GM19455 (cell line): ENCODE measurements at regions not wholly inside any gene's neighbourhood (a gene's known extent, or its start where the extent isn't known, plus 50 kb on each side); places are given as distances from the start of the nearest gene placed in this dataset.
"Not testable (repeated sequence)": the region's sequence is repeated elsewhere in the genome, so short reads cannot be mapped to it uniquely, and the experiment has no call there.

ENCODE experiments used
- ATAC-seq: cut with Tn5 transposase; IDR thresholded peaks from one replicate; pipeline ENCODE4 v1.9.1; 2021; ENCODE audit not compliant: unreplicated experiment

DNA sequence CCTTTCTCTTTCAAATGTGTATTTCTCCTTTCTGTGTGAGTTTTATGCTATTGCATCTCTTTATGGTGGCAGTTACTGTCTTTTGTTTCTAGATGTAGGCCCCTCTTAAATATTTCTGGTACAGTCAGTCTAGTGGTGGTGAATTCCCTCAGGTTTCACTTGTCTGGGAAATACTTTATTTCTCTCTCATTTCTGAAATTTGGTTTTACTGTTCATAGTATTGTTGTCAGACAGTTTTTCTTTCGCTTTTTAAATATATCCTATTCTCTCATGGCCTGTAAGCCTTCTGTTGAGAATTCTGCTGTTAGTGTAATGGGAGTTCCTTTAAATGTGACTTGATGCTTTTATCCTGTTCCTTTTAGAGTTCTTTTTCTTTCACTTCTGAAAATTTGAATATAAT, 874.0 kb downstream of the PLOD2 start:
- no peak for ATAC-seq

DNA sequence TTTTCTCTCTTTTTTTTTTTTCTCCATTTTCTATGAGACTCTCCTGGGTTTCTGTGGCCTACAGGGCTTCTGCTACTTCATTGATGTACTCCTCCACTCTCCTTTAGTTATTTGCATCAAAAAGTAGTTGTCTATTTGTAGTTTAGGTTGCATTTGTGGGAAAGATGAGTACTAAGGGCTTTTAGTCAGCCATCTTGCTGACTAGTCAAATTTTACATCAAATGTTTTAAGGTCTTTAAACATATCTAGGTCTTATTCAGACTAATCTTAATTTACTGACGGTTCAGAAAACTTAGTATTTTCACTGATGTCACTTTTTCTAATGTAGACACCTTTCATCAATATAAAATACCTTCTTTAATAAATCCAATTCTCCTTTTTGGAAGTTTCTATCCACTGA, 871.0 kb downstream of the PLOD2 start:
- ATAC-seq: no peak

DNA sequence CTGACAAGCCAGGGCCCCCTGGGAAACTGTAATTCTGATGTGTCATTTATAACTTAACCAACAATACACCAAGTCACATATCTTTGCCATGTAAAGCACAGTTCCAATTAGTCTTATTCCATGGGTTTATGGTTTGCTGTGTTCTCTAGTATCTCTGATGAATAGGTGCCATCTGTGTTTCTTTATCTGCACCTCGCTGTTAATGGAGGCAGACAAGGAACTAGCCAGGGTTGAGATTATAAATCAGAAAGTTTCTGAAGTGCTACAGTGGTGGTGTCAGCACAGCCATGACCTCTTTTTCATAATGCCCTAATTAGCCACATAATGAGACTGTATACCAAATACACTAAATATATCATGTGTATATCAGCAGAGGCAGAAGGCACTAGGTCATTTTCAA, 866.4 kb downstream of the PLOD2 start:
- ATAC-seq: no peak

DNA sequence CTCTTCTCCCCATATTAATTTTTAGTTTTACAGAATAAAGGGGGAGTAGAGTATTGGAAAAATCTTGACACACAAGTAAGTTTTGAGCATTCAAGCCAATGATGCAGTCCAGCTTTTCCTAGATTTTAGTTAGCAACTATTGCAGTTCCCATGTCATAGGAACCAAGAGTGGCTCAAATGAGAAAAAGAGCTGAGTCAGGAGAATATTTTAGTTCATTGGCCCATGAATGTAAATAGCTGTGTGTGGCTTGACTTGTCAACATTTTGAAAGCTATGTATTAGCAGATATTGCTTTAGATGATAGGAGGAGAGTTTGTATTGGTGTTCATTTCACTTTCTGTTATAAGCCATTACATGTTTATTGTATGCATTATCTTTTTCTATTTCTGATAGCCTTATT, 853.7 kb downstream of the PLOD2 start:
- ATAC-seq: no peak

DNA sequence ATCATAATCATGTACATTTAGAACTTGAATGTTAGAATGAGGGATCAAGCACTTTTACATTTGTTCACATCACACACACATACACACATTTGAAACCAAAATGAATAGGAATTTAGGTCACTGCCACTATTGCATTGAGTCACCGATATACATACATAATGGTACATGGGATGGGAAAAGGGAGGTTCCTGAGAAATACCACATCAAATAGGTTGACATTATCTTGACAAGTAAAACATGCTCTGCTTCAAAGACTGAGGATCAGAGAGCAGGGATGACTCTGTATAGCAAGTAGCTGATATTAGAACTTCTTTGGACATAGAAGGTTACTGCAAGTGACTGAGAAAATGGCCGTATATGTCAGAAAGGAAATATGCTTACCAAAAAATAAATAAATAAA, 847.2 kb downstream of the PLOD2 start:
- ATAC-seq: no peak

DNA sequence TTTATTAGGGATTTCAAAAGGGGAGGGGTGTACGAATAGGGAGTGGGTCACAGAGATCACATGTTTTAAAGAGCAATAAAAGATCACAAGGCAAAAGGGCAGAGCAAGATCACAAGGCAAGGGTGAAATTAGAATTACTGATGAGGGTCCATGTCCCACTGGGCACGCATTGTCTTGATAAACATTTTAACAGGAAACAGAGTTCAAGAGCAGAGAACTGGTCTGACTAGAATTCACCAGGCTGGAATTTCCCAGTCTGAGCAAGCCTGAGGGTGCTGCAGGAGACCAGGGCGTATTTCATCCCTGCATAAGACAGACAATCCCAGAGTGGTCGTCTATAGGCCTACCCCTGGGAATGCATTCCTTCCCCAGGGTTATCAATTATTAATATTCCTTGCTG, 844.7 kb downstream of the PLOD2 start:
- not testable (repeated sequence) for ATAC-seq

DNA sequence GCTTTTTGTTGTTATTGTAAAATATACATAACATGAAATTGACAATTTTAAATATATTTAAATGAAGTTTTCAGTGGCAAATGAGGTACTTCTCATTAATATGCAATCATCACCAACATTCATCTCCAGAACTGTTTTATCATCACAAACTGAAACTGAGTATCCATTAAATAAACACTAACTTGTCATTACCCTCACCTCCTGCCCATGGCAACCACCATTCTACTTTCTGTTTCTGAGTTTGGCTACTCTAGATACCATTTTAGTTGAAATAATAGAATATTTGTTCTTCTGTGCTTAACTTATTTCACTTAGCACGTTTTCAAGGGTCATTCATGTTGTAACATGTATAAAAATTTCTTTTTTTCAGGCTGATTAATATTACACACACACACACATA, 834.3 kb downstream of the PLOD2 start:
- ATAC-seq: no peak

DNA sequence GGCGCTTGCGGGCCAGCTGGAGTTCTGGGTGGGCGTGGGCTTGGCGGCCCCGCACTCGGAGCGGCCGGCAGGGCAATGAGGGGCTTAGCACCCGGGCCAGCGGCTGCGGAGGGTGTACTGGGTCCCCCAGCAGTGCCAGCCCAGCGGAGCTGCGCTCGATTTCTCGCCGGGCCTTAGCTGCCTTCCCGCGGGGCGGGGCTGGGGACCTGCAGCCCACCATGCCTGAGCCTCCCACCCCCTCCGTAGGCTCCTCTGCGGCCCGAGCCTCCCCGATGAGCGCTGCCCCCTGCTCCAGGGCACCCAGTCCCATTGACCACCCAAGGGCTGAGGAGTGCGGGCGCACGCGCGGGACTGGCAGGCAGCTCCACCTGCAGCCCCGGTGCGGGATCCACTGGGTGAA, 827.6 kb downstream of the PLOD2 start:
- ATAC-seq: not testable (repeated sequence)

DNA sequence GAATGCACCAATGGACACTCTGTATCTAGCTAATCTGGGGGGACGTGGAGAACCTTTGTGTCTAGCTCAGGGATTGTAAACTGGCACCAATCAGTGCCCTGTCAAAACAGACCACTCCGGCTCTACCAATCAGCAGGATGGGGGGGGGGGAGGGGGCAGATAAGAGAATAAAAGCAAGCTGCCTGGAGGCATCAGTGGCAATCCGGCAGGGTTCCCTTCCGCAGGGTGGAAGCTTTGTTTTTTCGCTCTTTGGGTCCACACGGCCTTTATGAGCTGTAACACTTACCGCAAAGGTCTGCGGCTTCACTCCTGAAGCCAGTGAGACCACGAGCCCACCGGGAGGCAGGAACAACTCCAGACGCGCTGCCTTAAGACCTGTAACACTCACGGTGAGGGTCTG, 827.1 kb downstream of the PLOD2 start:
- ATAC-seq: no peak

DNA sequence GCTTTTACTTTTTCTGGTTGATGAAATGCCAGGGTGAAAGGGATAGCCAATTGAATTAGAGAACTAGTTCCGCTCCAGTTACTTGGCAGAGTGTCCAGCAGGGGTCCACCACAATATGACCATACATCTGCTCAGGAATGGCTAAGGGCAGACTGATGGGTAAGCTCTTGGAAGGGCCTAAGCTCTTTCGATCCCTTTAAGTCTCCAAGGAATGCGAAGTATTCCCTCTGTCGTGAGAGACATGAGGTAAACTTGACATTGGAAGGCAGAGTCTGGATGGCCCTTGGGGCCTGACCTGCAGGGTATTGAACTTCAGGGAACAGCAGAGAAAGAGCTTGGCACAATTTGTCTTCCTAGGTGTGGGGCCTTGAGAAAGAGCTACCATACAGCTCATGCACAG, 805.8 kb downstream of the PLOD2 start:
- ATAC-seq: no peak

DNA sequence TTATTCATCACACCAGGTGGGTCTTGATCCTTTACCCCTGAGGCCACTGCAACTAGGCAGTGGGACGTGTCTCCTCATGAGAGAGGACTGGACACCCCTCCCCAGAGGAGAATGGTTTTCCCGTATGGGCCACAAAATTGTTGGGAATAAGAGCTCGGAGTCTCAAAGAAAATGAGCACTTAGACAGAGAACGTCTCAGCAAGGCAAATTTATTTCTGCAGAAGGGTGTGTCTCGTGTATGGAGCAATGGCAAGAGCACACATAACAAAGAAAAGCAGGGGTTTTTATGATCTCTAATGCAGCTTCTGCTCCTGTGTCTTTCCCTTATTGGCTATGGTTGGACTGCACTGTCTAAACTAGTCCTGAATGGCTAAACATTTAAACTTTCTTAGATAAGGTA, 803.5 kb downstream of the PLOD2 start:
- ATAC-seq: no peak

DNA sequence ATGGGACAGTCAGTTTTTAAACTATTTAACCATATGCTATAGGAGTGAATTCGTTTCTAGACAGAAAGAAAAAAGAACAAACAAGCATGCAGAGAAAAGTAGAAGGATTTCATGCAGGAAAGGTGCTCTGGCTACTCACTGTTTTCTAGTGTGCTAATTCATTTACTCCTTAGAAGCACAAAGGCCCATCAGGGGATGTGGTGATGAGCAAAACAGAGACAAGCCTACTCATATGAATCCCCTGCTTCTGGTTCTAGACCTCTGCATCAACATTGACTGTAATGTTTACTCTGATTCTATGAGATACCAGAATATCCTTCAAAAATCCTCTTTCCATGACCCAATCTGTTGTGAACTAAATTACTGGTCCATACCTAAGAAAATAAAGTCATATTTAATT, 801.9 kb downstream of the PLOD2 start:
- no peak for ATAC-seq

DNA sequence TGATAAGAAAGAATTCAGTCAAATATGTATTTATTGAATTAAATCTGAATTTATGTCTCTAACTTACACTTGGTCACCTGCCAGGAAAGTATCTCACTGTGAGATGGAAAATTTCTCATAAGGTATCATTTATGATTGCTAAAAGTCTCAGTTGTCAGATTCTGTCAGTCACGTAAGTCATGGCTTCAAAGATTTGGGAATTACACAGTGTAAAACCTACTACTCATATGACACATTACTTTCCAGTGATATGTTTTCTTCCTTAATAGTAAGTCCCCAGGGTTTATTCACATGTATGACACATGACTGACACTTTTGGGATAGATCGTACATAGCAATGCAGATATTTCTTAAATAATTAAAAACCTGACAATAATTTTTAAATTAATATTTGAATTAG, 792.2 kb downstream of the PLOD2 start:
- ATAC-seq: no peak

DNA sequence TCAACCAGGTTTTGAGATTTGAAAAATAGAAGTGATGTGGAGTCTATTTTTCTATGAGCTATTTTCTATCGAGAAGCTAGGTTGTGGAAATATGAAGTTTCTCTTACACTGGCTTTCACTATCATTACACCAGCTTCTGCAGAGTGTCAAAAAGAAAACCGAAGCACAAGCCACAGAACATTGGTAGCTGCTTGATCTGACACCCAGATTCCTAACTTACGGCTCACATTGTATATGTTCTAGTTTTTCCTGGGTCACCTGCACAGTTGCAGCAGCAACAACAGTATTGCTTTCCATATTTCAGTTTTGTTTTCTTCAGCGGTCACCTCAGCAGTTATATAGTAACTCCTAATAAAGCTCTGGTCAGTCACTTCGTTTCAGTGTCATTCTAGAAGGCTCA, 790.1 kb downstream of the PLOD2 start:
- no peak for ATAC-seq

DNA sequence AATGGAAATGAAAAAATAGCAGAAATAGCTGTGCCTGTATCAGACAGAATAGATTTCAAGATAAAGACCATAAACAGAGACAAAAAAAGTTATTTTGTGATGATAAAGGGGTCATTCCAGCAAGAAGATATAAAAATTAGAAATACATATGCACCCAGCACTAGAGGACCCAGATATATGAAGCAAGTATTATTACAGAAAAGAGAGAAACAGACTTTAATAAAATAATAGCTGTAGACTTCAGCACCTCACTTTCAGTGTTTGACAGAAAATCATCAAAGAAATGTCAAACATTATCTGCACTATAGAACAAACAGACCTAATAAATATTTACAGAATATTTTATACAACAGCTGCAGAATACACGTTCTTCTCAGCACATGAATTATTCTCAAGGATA, 783.7 kb downstream of the PLOD2 start:
- ATAC-seq: no peak

DNA sequence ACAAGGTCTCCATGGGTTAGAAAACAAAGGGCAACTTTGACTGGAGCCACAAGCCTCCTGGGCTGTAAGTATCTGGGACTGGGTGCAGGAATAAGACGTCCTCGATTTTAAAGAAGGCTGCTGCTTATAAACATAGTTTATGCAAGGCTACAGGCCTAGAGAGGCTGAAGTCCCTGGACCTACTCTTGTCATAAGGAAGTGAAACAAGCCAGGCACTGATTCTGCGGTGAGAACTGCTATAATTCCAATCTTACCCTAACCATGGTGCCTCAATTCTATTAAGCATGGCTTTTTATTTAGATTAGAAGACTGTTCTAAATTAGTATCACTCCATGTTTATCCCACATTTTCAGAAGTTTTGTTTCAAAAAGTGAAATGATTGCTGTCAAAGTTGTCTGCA, 777.6 kb downstream of the PLOD2 start:
- no peak for ATAC-seq

DNA sequence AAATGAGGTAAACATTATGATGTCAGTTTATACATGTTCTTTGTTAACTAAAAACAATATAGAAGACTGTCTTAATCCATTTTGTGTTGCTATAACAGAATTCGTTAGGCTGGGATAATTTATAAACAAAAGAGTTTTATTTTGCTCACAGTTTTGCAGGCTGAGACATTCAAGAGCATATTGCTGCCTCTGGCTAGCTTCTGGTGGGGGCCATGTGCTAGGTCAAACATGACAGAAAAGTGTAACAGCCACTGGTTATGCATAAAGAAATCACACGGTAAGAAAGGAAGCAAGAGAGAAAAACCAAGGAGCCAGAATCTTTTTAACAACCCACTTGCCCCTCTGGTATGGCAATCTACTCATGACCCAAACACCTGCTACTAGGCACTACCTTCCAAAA, 776.7 kb downstream of the PLOD2 start:
- no peak for ATAC-seq

DNA sequence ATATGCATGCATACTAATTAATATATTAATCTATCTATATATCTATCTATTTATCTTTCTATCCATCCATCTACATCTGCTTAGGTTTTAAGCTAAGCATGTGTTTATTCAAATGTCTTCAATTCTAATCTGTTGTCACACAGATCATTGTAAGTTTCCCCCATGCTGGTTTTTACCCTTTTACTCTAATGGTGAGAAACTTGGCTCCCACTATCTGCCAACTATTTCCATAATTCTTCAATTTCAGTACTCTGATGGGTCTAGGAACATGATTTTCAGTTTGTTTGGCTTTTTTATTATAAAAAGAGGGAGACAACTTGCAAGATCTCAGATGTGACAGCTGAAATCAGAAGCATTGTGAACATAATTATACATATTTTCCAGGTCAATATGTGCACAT, 773.8 kb downstream of the PLOD2 start:
- ATAC-seq: no peak

DNA sequence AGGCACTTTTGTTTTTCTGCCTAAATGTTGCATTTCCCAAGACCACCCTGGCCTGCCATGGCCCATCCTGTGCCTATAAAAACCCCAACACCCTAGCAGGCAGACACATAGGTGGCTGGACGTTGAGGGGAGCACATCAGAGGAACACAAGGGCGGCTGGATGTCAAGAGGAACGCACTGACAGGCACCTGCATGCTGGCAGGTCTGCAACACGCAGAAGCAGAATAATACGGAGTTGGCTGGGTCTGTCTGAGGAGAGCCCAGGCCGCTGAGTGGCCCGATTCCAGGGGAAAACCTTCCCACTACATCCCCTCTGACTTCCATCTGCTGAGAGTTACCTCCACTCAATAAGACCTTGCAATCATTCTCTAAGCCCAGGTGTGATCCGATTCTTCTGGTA, 765.6 kb downstream of the PLOD2 start:
- ATAC-seq: no peak

DNA sequence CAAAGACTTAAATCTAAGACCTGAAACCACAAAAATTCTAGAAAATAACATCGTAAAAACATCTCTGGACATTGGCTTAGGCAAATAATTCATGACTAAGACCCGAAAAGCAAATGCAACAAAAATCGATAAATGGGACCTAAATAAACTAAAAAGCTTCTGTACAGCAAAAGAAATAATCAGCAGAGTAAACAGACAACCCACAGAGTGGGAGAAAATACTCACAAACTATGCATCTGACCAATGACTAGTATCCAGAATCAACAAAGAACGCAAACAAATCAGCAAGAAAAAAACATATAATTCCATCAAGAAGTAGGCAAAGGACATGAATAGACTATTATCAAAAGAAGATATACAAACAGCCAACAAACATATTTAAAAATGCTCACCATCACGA, 749.4 kb downstream of the PLOD2 start:
- ATAC-seq: no peak

DNA sequence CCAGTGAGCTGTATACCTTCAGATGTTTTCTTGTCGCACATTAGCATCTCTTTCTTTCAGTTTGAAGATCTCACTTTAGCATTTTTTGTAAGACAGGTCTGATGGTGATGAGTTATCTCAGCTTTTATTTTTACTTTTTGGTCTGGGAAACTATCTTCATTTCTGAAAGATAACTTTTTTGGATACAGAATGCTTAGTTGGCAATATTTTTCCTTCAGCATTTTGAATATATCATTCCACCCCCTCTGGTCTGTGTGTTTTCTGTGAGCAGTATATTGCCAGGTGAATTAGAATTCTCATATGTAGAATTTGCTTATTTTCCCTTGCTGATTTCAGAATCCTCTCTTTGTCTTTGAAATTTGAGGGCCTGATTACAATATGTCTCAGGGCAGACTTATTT, 743.3 kb downstream of the PLOD2 start:
- ATAC-seq: no peak

DNA sequence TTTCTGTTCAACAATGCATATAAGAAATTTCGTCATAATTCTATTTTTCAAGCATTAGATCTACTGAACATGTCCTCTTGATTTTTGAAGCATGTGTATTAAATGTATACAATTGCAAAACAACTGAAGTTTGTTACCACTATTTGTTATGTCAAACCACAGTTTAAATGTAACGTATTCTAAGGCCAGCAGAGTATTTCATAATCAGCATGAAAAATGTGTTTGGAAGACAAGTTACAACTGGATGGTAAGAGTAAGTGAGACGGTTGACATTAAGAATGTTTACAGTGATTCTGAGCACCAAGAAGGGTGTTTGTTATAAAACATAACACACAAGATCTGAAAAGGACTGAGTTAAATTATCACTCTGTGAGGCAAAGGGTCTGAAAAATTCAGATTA, 738.4 kb downstream of the PLOD2 start:
- ATAC-seq: no peak

DNA sequence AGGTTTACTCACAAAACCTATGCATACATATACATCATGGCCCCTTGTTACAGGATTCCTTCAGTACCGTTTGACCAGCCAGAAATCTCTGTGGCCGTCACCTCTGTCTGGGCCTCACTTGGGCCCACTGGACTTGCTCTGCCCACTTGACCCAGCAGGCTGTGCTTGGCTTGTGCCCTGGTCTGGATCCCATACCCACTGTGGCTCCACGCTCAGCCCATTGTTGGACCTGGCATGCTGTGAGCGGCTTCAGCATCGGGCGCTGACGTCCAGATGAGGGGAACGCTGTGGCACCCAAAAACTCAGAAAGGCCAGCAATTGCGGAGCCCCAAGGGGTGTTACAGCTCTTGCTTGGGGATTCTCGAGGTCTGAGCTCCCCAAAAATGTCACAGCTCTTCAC, 733.6 kb downstream of the PLOD2 start:
- no peak for ATAC-seq

DNA sequence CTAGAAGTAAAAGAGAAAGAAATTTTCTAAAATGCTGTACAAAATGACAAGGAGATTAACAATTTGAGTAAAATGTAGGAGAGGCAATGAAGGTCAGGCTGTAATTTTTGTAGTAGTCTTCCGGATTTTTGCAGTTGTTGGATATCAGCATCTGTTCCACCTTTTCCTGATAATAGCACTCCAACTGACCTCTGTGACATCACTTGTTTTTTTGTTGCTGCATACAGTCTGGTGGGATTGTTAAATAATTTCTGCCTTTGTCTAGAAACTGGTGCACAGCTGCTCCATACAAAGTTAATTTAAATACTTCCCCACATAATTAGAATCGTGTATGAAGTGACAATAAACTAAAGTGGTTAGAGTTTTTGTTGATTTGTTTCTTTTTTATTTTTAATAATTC, 731.4 kb downstream of the PLOD2 start:
- ATAC-seq: no peak
